GM21381 (cell line): ENCODE measurements at regions not wholly inside any gene's neighbourhood (a gene's known extent, or its start where the extent isn't known, plus 50 kb on each side); places are given as distances from the start of the nearest gene placed in this dataset.
"Not testable (repeated sequence)": the region's sequence is repeated elsewhere in the genome, so short reads cannot be mapped to it uniquely, and the experiment has no call there.

ENCODE experiments used
- ATAC-seq: cut with Tn5 transposase; IDR thresholded peaks from one replicate; pipeline ENCODE4 v1.9.1; 2021; ENCODE audit warnings: mild to moderate bottlenecking, moderate library complexity; ENCODE audit not compliant: unreplicated experiment

GRCh38 chrX:43188296-43188695 is 410.3 kb upstream of the PPP1R2C start:
- ATAC-seq = no peak

DNA sequence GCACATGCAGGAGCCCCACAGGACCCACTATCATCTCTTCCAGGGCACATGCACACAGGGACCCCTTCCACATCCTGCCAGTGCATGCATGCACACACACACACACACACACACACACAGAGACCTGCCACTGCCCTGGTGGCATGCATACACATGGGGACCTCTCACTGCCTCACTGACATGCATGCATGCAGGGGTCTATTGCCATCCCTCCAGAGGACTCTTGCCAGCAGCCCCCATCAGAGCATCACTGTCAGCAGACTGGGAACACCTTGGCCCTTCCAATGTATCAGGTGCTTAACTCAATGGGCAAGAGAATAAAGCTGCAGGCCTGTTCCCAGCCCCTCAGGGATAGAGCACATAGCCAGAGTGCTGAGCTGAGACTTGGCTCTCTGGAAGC is 433.6 kb upstream of the PPP1R2C start:
- ATAC-seq = no peak

GRCh38 chrX:43218198-43218597 is 437.9 kb upstream of the MAOA start:
- ATAC-seq = no peak

GRCh38 chrX:43224496-43224895 is 431.6 kb upstream of the MAOA start:
- no peak for ATAC-seq

DNA sequence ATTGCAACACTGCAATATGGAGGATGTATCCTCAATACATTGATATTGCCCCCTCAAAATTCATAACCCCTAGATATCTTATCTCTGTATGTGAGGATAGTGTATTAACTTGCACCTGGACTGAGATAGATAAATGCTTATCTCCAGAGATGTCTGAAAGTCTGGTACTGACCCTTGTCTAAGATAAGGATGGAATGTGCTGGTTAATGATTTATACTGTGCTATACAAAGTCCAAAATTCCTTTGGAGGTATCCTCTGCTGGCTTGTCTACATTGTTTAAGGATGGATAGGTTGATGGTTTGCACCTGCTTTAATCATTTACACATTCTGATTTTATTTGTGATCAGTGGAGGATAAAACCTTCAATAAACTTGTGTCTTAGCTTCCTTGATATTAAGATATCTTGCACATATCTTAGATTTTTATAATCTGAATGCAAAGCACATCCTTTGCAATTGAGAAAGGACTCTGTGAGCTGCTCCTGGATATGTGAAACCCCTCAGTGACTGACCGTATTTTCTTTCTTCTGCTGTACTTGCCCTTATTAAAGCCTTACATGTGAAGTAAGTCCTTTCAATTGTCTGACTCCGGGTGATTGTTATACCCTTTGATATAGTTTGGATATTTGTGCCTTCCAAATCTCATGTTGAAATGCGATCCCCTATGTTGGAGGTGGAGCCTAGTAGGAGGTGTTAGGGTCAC is 430.3 kb upstream of the MAOA start:
- no peak for ATAC-seq

DNA sequence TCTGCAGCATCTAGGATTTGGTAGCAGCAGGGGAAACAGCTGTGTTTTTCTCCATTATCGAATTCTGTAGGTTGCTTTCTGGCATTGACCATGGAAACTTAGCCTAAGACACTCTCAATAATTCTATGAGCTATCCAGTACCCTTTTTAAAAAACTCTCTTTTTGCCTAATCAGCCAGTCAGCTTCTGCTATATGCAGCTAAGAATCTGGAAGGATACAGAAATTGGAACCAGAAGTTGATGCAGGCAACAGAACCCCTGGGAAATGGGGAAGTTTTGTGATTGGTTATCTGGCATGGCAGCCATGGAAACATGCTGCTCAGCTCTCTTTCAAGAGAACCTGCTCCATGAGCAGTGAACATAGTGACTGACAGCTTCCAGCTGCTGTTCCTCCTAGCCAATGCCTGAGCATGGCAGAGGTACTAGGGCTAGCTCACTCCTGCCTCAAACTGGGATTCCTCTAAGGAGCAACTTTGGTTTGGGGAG is 417.6 kb upstream of the MAOA start:
- ATAC-seq = no peak

DNA sequence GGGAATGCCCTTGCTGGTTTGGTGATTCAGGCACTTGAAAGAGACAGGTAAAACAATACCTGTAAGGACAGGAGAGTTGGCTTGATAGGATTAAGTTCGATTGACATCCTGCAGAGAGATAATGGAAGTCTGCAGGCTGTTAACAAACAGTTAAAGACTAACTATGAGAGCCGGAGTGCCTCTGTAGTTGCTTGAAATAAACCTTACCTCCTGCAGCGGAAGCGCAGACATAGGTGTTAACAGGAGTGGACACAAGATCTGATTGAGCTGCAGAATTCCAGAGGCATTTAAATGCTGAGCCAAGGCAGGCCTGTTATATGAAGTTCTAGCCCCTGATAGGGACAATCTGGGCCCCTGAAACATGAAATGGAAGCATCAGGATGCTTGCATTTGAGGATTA is 416.7 kb upstream of the MAOA start:
- no peak for ATAC-seq

DNA sequence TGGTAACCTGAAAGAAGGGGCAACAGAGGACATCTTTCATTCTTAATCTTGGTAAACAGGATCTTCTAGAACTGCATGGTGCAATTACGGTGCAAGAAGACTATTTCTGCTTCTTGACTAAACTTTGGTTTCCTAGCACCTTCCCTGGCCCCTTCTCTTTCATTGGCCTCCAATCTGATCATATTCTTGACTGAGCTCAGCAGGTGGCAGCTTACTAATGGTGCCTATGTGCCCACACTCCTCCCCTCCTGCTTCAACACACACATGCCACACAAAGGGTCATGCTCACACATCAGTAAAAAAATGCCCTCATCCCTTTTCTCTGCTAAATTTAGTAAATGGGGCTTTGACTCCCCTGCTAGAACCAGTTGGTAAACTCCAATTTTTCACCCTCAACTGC is 400.5 kb upstream of the MAOA start:
- ATAC-seq = no peak

- ATAC-seq = no peak
Observed at GRCh38 chrX:43266487-43266886, 389.6 kb upstream of the MAOA start.

DNA sequence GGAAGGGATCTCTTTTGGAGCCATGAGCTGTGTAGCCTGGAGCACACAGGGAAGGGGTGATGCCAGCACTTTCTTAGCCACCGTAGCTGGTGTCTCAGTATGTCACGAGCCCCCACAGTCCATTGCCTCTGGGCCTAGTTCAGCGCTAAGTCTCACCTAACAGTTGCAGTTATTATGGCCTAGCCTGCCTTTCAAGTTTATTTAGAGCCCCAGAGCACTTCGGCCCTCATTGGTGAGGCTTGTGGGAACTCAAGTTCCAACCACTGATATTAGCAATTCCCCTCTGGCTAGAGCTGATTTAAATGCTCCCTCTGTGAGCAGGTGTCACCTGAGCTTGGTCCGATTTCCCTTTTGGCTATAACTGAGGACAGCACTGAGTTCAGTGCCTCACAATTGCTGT is 388.4 kb upstream of the MAOA start:
- no peak for ATAC-seq

DNA sequence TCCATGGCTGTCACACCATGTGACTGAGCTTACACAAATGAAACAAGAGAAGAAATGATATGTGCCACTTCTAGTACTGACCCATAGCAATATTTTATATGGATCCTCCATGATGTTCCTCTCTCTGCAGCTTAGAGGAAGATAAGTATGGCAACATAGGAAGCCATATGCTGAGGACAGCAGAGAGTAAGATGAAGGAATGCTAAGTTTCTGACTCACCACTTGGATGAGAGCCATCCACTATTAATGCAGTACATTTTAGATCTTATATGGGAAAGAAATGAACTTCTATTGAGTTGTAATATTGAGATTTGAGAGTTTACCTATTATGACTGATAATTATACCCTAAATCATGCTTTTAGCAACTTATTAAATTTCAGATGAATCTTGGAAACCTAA is 386.9 kb upstream of the MAOA start:
- ATAC-seq = no peak

DNA sequence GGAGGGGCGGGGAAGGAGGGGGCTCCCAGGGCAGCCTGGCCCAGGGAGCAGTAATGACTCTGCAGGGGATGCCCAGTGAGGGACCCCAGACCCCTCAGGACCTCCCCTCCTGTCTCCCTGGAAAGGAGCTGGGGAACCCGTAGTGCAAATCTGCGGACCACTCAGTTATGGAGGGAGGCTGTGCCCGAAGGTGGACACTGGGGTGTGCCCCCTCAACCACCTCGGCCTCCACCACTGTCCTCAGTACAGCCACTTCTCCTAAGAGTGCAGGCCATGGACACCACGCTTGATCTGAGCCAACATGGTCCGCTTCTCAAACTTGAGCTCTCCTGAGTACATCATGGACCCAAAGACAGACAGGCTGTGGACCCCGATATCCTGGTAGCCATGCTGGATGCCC is 378.2 kb upstream of the MAOA start:
- ATAC-seq = no peak

DNA sequence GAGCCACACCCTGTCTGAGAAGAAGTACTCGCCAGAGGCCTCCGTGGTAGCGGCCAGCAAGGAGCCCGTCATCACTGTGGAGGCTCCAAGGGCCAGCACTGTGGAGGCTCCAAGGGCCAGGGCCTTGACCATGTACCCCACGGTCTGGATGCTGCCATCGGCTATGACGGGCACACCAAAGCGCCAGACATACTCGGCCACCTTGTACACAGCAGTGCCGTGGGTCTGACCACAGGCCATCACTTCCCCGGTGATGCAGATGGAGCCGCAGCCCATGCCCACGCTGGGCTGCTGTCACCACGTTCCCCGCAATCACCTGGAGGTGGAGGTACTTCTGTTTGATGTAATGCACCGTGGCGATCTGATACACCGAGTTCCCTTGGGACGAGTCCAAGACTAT is 377.7 kb upstream of the MAOA start:
- no peak for ATAC-seq

DNA sequence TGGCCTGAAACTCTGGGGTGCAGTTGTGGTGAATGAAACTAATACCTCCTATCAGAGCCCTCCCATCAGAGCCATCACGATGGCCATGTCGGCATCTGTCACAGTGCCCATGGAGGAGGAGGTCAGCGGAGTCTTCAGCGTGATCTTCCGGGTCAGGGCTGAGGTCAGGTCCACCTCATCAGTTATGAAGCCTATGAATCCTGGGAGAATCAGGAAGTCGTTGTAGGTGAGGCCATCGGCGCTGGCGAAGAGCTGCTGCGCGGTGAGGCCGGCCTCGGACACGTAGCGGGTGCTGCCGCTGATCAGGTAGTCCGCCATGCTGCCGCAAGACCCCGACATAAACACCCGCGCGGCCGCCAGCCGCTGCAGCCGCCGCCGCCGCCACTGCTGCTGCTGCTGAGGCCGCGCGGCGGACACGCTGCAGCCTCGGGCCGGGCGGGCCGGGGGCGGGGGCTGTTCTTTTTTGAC is 376.7 kb upstream of the MAOA start:
- no peak for ATAC-seq

GRCh38 chrX:43283187-43283586 is 372.9 kb upstream of the MAOA start:
- ATAC-seq = no peak

- ATAC-seq = not testable (repeated sequence)
Observed at GRCh38 chrX:43311625-43312024, 344.5 kb upstream of the MAOA start.

GRCh38 chrX:43313035-43313434 is 343.1 kb upstream of the MAOA start:
- ATAC-seq = no peak

- no peak for ATAC-seq
Observed at GRCh38 chrX:43314525-43314924, 341.6 kb upstream of the MAOA start.

- ATAC-seq = no peak
Observed at GRCh38 chrX:43315622-43316021, 340.5 kb upstream of the MAOA start.

DNA sequence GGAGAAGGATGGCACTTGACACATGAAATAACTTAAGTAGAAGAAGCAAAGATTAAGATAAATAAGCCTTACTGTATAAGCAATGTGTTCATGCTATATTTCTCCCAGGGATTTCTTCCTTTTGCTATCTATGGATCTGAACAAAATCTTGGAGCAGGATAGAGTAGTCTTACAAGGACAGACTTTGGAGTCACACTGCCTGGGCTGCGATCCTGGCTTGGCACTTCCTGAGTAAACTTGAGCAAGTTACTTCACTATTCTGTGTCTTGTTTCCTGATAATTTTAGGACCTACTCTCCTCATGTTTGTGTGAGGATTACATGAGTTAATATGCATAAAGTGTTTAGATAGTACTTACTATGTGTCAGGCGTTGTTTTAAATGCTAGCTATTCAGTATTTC is 340.0 kb upstream of the MAOA start:
- ATAC-seq = no peak

GRCh38 chrX:43317378-43317777 is 338.7 kb upstream of the MAOA start:
- ATAC-seq = no peak

DNA sequence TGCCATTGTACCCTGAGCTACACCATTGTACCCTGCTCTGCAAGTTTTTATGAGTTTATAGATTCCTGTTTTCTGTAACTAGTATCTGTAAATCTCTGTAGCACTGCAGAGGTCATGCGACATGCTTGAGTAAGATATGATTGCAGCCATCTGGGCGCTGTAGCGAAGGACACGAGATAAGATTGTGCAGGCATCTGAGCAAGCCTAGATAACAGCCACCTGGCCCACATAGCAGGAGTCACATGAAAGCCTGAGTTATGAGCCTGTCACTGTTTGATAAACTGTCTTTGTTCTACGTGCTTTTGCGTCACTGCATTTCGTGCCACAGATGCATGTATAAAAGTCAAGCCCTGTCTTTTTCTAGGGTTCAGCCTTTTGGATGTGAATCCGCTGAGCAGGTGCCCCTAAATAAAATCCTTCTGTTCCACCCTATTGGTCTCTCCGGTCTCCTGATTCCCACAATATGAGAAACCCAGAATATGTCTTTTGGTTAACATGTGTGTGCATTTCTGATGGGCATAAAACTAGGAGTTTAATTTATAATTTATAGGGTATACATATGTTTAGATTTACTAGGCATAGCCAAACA is 327.6 kb upstream of the MAOA start:
- no peak for ATAC-seq

GRCh38 chrX:43333543-43333942 is 322.6 kb upstream of the MAOA start:
- ATAC-seq = no peak
